HEK293T (cell line): ENCODE measurements at regions not wholly inside any gene's neighbourhood (a gene's known extent, or its start where the extent isn't known, plus 50 kb on each side); places are given as distances from the start of the nearest gene placed in this dataset.
"Not testable (repeated sequence)": the region's sequence is repeated elsewhere in the genome, so short reads cannot be mapped to it uniquely, and the experiment has no call there.

Experiments used
- ARNT ChIP-seq: fragments of 450-650 bp; IDR thresholded peaks from 2 replicates; pipeline ENCODE4 v1.6.1; 2017; ENCODE audit warnings: mild to moderate bottlenecking
- FOXK2 ChIP-seq: fragments of 450-650 bp; IDR thresholded peaks from 2 replicates; pipeline ENCODE4 v1.6.1; 2016; ENCODE audit warnings: mild to moderate bottlenecking
- SP1 ChIP-seq: fragments of 450-650 bp; IDR thresholded peaks from 2 replicates; pipeline ENCODE4 v1.6.1; 2017

- not testable (repeated sequence) for TF ChIP-seq ARNT, FOXK2, SP1
These were observed 59.8 kb upstream of the TMSB15B start for GRCh38 chrX:103902606-103903005.
